HG02763 (cell line): ENCODE measurements at regions not wholly inside any gene's neighbourhood (a gene's known extent, or its start where the extent isn't known, plus 50 kb on each side); places are given as distances from the start of the nearest gene placed in this dataset.
A peak's percentile ranks its signal among the peaks of the same experiment; 100 is the strongest.
"Not testable (repeated sequence)": the region's sequence is repeated elsewhere in the genome, so short reads cannot be mapped to it uniquely, and the experiment has no call there.

ENCODE experiments used
- ATAC-seq: cut with Tn5 transposase; IDR thresholded peaks from one replicate; pipeline ENCODE4 v1.9.1; 2021; ENCODE audit warnings: mild to moderate bottlenecking, moderate library complexity; ENCODE audit not compliant: unreplicated experiment

DNA sequence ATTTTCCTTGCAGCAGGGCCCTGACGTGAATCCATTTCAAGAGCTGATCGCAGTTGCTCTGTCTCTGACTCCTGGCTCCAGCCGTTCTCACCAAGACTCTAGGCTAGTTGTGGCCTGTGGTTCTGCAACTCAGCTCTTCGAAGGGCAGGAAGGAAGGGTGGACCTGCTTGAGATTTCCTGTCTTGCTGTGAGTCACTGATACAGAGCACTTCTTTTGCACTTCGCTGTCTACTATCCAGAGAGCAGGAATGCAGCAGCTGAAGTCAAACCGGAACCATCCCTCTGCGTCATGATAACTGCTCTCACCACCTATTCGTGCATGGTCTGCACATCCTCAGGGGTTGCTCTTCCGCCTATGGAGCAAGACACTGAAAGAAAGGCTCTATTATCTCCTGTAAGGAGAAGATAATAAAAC, 59.7 kb downstream of the RAP2B start:
- peak; percentile 86 for ATAC-seq

DNA sequence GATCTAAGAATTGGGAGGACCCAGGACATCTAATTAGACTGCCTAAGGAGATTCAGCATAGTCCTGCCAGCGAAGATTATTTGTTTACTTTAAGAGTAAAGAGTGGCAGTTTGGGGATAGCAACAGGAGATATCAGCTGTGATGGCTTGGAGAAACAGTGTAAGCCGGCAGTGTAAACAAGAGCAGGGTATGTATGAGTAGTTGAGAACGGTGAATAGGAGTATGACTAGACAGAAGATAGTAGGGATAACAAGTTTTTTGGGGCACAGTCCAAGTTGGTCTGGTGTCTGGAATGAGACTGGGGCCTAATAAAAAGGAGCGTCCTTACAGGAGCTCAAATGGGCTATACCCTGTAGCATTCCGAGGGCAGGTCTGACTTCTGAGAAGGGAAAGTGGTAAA, 64.9 kb downstream of the RAP2B start:
- ATAC-seq = not testable (repeated sequence)

DNA sequence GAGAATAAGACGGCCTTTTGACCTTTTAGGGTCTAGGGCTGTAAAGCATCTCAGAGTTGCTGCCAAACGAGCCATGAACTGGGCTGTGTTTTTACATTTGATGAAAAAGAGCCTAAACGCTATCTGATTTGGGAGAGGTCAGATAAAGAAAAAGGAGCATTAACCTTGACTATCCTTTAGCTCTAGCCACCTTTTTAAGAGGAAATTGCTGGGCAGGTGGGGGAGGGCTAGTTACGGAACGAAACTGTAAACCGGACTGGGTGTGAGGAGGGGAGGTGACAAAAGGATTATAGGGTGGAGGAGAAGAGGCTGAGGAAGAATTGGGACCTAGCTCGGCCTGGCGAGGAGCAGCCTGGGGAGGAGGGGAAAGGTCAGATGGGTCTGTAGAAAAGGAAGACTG, 68.4 kb downstream of the RAP2B start:
- ATAC-seq = not testable (repeated sequence)

- ATAC-seq = not testable (repeated sequence)
Measured at GRCh38 chr3:153231245-153231644, 69.2 kb downstream of the RAP2B start.

- ATAC-seq = not testable (repeated sequence)
Measured at GRCh38 chr3:153232050-153232752, 70.2 kb downstream of the RAP2B start.

DNA sequence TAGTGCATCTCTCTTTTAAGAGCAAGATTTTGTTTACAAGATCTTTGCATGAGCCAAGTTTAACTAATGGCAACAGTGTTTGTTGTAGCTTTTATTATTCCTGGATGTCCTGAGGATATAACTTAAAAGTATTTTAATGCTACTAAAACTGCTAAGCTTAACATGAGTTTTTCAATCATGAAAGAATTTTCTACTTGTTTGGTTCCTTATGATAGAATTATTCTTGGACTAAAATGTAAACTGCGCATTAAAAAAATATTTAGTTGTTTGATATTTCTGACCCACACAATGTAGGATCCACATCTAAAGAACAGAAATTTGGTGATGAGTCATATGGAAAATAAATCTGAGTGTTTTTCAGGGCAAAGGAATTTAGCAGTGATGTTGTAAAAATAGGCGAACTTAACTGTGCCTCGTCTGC, 70.8 kb downstream of the RAP2B start:
- ATAC-seq = no peak

DNA sequence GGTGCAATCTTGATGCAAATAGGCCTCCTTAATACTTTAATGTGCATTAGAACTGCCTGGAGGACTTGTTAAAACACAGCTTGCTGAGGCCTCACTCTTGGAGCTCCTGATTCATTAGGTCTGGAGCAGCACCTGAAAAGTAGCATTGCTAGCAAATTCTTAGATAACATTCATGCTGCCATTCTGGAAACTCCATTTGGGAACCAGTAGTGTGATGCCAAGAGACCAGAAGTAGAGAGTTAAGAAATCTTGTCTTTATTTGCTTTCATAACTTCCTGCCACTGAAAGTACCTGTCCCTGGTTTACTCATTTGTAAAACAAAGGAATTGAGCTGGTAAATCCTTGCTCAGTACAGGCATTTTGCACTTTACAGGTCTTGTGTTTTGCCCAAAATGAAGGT, 72.0 kb downstream of the RAP2B start:
- no peak for ATAC-seq

- no peak for ATAC-seq
Measured at GRCh38 chr3:153242896-153243295, 80.9 kb downstream of the RAP2B start.

DNA sequence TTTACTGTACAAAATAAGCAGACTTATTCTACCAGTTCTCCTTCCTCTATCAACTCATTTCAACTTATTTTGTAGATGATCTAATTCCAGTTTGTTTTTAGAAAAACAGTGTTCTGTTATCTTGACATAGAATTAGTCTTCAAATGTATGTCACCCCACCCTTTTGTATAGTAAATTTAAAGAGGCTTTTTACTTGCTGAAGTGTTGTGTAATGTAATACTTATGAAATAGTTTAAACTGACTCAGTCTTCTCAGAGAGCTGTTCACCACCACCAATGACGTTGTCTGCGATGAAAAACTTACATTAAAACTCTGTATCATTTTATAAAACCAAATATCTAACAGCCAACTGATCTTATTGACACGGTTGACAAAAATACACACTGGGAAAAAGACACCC, 82.9 kb downstream of the RAP2B start:
- ATAC-seq = no peak

- no peak for ATAC-seq
Measured at GRCh38 chr3:153245661-153246060, 83.6 kb downstream of the RAP2B start.

- ATAC-seq = no peak
Measured at GRCh38 chr3:153246331-153246730, 84.3 kb downstream of the RAP2B start.

DNA sequence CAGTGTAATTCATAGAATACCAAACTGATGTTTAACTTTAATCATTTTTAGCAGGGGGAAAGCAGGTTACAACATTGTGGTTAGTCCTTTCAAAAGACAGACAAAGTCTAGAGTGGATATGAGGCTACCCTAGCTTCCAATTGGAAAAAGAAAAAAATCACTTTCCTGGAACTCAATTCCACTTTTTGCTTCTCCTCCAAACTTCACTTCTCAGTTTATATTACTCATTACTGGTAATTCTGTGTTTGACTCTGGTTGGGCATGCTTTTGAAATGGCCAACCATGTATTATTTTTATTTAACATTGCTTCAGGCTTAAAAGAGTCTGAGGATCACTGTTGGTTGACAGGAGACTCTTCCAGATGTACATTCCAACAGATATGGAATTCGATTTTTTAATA, 84.8 kb downstream of the RAP2B start:
- ATAC-seq = no peak

GRCh38 chr3:153247331-153248330, 85.6 kb downstream of the RAP2B start:
- no peak for ATAC-seq

DNA sequence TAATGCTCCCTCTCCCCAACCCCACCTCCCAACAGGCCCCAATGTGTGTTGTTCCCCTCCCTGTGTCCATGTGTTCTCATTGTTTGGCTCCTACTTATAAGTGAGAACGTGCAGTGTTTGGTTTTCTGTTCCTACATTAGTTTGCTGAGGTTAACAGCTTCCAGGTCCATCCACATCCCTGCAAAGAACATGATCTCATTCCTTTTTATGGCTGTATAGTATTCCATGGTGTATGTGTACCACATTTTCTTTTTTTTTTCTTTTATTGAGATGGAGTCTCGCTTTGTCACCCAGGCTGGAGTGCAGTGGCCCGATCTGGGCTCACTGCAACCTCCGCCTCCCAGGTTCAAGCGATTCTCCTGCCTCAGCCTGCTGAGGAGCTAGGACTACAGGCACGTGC, 86.8 kb downstream of the RAP2B start:
- ATAC-seq = not testable (repeated sequence)

- no peak for ATAC-seq
Measured at GRCh38 chr3:153249906-153250305, 87.9 kb downstream of the RAP2B start.

- no peak for ATAC-seq
Measured at GRCh38 chr3:153250446-153250845, 88.4 kb downstream of the RAP2B start.

GRCh38 chr3:153252963-153253362, 90.9 kb downstream of the RAP2B start:
- ATAC-seq = no peak

- no peak for ATAC-seq
Measured at GRCh38 chr3:153254361-153254760, 92.3 kb downstream of the RAP2B start.

DNA sequence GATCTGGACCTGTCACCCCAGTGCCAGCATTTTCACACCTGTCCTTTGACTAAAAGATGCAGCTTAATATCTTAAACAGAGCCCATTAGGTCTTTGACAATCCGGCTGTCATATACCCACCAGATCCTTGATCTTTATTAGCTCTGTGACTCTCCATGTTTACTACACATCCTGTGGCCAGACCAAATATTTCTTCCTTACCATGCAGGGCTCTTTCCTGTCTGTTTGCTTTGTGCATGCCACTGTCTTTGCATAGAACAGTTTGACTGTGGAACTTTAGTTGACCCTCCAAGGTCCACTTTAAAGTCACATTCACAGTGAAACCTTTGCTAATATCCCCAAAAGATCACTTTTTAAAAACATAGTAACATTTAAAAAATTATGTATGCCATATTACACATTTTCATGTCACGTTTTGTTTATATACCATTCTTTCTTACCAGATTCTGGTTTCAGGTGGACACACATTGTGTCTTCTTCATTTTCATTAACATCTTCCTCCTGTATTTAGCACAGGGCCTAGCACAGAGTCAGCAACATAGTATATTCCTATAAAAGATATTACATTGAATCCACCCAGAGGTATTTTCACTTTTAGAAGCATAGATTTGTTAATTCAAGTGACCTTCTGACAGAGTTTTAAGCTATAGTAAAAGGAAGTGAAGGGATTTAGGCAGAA, 95.8 kb downstream of the RAP2B start:
- no peak for ATAC-seq

DNA sequence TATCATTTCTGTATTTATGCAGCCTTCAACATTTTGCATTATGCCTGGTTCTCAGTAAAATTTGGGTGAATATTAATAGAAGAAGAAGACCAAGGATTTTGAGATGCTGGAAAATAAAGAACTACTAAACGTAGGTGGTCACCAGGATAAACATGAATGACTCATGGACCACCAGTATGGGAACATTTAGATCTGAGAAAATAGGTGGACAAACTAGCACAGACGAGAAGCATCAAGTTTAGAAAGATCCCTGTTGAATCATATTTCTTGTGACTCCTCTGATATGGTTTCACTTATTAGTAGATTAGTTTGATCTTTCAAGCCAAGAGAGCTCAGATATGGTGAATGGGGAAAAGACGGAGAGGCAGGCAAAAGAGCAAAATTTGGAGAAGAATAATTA, 97.9 kb downstream of the RAP2B start:
- no peak for ATAC-seq

DNA sequence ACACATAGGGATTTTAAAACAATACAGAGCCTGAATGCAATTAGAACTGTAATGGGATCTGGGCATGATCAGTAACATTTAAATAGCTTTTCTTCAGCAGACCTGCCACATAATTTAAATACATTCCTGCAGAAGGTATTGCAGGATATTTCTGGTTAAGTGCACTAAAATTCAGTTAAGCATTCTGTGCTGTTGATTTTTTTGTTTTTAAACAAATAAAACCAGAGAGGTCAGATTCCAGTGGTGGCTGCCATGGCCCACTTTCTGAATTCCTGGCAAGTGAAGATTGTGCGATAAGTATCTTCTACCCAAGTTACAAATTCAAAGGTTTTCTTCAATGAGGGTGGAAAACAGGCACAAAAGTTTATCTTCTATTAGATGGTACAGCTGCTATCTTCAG, 98.7 kb downstream of the RAP2B start:
- no peak for ATAC-seq
